ENCODE measurements at regions not wholly inside any gene's neighbourhood (a gene's known extent, or its start where the extent isn't known, plus 50 kb on each side); places are given as distances from the start of the nearest gene placed in this dataset.

DNA sequence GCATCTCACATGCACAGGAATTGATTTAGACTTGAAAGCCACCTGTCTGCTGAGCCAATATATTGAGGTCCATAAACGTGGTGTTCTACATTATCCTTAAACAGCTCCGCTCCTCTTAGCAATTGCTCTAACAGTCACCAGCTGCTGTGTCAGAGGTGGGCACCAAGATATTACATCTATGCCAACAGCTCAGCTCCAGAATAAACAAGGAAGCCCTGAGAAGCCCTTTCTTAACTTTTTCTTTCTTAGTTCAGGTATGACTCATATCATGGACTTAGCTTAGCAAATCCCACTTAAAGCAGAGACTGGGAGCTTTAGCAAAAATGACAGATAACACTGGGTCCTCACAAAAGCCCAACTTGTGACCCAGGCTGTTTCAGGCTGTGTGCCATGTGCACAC is 436.6 kb downstream of the IRS1 start:
- TF ChIP-seq, protein P1, sequence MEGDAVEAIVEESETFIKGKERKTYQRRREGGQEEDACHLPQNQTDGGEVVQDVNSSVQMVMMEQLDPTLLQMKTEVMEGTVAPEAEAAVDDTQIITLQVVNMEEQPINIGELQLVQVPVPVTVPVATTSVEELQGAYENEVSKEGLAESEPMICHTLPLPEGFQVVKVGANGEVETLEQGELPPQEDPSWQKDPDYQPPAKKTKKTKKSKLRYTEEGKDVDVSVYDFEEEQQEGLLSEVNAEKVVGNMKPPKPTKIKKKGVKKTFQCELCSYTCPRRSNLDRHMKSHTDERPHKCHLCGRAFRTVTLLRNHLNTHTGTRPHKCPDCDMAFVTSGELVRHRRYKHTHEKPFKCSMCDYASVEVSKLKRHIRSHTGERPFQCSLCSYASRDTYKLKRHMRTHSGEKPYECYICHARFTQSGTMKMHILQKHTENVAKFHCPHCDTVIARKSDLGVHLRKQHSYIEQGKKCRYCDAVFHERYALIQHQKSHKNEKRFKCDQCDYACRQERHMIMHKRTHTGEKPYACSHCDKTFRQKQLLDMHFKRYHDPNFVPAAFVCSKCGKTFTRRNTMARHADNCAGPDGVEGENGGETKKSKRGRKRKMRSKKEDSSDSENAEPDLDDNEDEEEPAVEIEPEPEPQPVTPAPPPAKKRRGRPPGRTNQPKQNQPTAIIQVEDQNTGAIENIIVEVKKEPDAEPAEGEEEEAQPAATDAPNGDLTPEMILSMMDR (IDR thresholded peaks at IDR 0.05) = no peak
- no peak for TF ChIP-seq POLR2A (IDR thresholded peaks at IDR 0.05)
